ENCODE measurements at regions not wholly inside any gene's neighbourhood (a gene's known extent, or its start where the extent isn't known, plus 50 kb on each side); places are given as distances from the start of the nearest gene placed in this dataset.

GRCh38 chr14:104373855-104374717 is 205.5 kb upstream of the C14orf180 start:
- DNase-seq = no peak

- DNase-seq = no peak
These were observed 204.9 kb upstream of the C14orf180 start for GRCh38 chr14:104374718-104375080.

DNA sequence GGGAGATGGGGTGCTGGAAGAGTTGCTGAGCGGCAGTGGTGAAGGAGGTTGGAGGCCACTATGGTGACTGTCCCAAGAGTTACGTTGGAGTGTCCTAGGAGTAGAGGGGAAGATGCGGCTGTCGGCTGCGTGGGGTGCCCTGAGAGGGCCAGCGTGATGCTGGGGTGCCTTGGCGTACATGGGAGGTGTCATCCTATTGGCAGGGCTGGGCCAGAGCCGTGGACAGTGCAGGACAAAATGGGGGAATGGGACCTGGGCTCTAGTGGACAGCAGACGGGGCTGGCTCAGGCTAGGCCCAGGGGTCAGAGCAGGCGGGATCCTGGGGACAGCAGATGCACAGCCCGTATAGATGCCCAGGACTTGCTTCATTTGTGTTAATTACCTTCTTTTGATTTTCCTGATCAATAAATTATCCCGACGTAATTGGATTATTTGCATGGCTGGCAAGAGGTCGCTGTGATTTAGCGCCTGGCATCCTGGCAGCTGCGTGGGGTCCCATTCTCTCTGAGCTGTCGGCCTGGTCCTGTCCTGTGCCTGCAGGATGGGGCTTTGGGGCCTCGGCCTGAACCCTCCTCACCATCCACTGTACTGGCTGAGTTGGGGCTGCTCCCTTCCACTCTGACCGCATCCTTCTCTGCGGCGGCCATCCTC is 203.9 kb upstream of the C14orf180 start:
- no peak for DNase-seq

DNA sequence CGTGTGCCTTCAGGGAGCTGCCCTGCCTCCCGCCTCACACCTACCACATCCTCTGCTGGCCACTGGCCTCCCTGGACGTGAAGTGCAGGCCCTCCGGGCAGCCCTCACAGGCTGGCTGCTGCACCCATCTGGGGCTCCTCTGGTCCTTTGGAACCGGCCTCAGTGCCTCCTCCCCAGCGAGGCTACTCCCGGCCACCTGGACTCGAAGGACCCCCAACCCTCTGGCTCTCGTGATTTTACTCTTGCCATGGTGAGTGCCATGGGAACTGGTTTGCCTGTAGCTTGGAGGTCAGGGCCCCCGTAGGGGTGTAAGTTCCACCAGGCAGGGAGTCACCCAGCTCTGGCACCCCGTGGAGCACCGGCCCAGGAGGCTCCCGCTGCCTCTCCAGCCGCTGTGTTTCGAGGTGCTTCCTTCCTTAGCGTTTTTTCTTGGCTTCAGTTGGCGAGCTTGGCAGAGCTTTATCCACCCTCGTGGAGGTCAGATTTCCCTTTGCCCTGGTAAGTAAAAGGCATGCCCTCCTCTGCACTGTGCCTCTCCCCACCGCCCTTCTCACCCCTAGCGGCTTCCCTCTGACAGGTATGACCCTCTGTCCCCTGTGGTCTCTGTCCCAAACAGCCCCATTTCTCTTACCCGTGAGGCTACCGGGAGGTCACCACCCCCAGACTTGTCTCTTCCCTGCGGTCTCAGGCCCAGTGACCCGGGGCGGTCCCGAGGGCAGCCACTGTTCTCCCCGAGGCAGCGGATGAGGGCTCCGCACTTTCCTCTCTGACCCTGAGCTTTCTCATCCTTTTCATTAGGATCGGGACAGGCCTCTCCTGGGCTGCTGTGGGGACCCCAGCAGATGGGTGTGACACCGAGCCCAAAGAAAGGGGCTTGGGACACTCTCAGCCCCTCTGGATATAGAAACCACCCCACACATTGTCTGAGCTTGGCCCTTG is 203.1 kb upstream of the C14orf180 start:
- no peak for DNase-seq

DNA sequence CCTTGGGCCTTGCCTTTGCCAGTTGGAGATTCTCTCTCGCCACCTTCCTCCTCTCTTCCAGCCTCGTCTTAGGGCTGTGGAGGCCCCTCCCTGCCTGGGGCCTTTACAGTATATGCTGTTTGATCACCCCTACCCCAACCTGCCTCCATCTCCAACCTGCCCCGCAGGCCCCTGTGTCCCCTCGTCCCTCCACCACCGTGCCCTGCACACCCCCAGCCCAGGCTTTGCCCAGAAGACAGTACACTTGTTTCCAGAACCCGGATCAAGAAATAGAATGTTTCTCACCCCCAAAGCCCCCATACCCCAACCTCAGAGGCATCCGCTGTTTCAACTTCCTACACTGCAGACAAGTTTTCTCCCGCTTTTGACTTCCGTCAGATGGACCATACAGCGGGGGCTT is 202.3 kb upstream of the C14orf180 start:
- no peak for DNase-seq

GRCh38 chr14:104378698-104379113 is 200.9 kb upstream of the C14orf180 start:
- no peak for DNase-seq

DNA sequence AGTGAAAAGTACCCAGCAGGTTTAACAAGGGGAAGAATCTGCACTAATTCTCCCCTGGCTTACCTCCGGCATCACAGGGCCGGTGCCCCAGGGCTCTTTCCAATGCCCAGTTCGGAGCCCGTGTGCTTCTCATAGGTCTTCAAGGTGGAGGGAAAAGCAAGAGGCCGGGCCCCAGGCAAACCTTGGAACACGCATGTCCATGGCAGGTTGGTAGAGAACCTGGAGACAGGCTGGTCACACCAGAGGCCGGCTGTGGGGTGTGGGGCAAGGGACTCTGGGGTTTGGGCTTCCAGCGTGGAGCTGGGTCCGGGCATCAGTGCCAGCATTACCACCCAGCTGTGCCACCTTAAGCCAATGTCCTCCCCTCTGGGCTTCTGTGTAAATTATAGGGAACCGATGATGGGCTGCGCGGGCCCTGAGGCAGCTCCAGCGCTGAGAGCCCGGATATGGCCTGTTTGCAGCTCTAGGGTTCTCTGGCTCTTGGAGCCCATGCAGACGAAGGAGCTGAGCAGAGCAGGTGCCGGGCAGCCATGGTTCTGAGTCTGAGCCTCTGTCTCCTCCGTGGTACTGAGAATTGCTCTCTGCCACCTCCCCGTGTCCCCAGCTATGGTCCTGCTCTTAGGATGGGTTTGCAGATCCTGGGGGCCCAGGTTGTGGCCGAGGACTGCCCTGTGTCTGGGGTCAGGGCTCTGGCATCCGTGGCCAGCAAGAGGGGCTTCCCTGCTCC is 197.0 kb upstream of the C14orf180 start:
- DNase-seq = no peak

- no peak for DNase-seq
These were observed 196.2 kb upstream of the C14orf180 start for GRCh38 chr14:104383088-104383995.

DNA sequence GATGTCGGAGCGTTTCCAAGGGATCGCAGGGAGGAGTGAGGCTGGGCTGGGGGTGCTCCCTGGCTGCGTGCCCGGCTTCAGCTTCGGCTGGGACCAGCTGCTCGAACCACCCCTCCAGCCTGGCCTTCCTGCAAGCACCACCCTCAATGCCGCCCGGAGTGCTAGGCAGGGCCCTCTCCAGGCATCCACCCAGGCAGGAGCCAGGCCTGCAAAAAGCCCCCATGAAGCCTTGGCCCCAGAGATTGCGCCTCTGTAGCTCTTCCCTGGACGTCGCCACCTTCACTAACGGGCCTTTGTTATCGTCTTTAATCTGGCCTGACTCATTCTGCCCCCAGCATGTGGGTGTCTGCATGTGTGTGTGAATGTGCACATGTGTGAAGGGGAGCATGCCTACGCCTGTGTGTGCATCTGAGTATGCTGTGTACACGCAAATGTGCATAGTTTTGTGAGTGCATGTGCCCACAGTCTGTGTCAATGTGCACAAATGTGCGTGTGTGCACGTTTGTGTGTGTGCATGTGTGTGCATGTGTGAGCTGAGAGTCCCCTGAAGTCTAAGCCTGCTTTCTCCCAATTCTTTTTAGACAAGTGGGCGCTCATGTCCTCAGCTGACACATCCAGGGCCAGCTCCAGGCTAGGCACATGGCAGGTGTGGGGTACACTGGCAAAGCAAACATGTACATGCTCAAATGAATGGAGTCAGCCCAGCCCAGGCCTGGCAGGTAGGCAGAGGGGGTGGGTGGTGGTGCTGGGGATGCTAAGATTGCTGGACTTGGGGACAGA is 195.4 kb upstream of the C14orf180 start:
- no peak for DNase-seq

- DNase-seq = no peak
These were observed 194.8 kb upstream of the C14orf180 start for GRCh38 chr14:104384776-104385071.

GRCh38 chr14:104385111-104385510 is 194.5 kb upstream of the C14orf180 start:
- DNase-seq = no peak

- DNase-seq = no peak
These were observed 193.9 kb upstream of the C14orf180 start for GRCh38 chr14:104385531-104386101.

- DNase-seq = no peak
These were observed 193.3 kb upstream of the C14orf180 start for GRCh38 chr14:104386151-104386841.

- no peak for DNase-seq
These were observed 192.2 kb upstream of the C14orf180 start for GRCh38 chr14:104387022-104388010.

DNA sequence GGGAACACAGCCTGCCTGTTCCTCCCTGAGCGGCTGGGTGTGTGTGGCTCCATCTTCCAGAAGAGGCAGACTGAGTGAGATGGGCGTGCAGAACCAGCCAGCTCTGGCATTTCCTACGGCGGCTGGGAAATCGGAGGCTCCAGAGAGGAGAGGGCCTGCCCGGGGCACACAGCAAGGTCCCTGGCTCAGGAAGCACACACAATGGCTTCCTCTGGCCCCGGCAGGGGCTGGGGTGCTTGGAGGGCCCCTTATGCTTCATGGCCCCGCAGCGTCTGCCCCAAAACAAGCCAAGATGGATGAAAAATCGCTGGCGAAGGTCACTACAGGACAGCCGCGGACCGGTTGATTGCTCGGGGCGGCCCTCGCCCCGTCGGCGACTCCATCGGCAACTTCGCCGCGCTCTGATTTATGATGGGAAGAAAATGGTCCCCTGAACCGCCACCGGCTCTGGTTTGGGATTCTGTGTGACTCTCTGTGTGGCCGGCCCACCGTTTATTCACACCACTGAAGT is 191.5 kb upstream of the C14orf180 start:
- no peak for DNase-seq

GRCh38 chr14:104388541-104389325 is 190.8 kb upstream of the C14orf180 start:
- no peak for DNase-seq
